Activated CD8-positive, alpha-beta memory T cell treated with anti-CD3 and anti-CD28 coated beads for 4 hours (primary cell): ENCODE measurements at regions not wholly inside any gene's neighbourhood (a gene's known extent, or its start where the extent isn't known, plus 50 kb on each side); places are given as distances from the start of the nearest gene placed in this dataset.

Experiments used
- DNase-seq, 2 donors: peaks; one replicate each; pipeline ENCODE4 v3.0.0-alpha.2; 2020; ENCODE audit warnings: low read depth in 2 of 2

- DNase-seq, result no peak
Measured at GRCh38 chr21:38151021-38151645, 105.7 kb upstream of the KCNJ15 start.

- no peak for DNase-seq
Measured at GRCh38 chr21:38156200-38156599, 100.6 kb upstream of the KCNJ15 start.

GRCh38 chr21:38159355-38159754 lies 97.4 kb upstream of the KCNJ15 start:
- DNase-seq, result peak; percentile 12 to 20

GRCh38 chr21:38165466-38166172 lies 91.2 kb upstream of the KCNJ15 start:
- no peak for DNase-seq

GRCh38 chr21:38166173-38166535 lies 90.6 kb upstream of the KCNJ15 start:
- DNase-seq, result no peak

- no peak for DNase-seq
Measured at GRCh38 chr21:38167345-38167744, 89.4 kb upstream of the KCNJ15 start.

GRCh38 chr21:38170283-38170682 lies 86.5 kb upstream of the KCNJ15 start:
- no peak for DNase-seq

GRCh38 chr21:38170704-38171682 lies 85.8 kb upstream of the KCNJ15 start:
- no peak for DNase-seq

GRCh38 chr21:38171723-38172344 lies 85.0 kb upstream of the KCNJ15 start:
- DNase-seq, result no peak

- DNase-seq, result no peak
Measured at GRCh38 chr21:38173276-38174035, 83.3 kb upstream of the KCNJ15 start.

GRCh38 chr21:38175306-38175705 lies 81.5 kb upstream of the KCNJ15 start:
- no peak for DNase-seq

GRCh38 chr21:38177919-38178652 lies 78.7 kb upstream of the KCNJ15 start:
- no peak for DNase-seq

- DNase-seq, result no peak
Measured at GRCh38 chr21:38178653-38179470, 77.9 kb upstream of the KCNJ15 start.

- DNase-seq, result no peak
Measured at GRCh38 chr21:38179511-38179910, 77.3 kb upstream of the KCNJ15 start.

GRCh38 chr21:38181096-38181495 lies 75.7 kb upstream of the KCNJ15 start:
- no peak for DNase-seq

- DNase-seq, result no peak
Measured at GRCh38 chr21:38182370-38182985, 74.3 kb upstream of the KCNJ15 start.

- DNase-seq, result no peak
Measured at GRCh38 chr21:38183961-38184360, 72.8 kb upstream of the KCNJ15 start.

GRCh38 chr21:38186661-38187270 lies 70.0 kb upstream of the KCNJ15 start:
- DNase-seq, result no peak

GRCh38 chr21:38188037-38188436 lies 68.8 kb upstream of the KCNJ15 start:
- DNase-seq, result no peak
